A549 (cell line): ENCODE measurements at regions not wholly inside any gene's neighbourhood (a gene's known extent, or its start where the extent isn't known, plus 50 kb on each side); places are given as distances from the start of the nearest gene placed in this dataset.

ENCODE experiments used
- ATAC-seq, 2 experiments: fragments of 200-7000 bp in 1 of 2; fragments of >200 bp in 1 of 2; cut with Nextera tagmentation in 1 of 2; cut with Tn5 transposase in 1 of 2; 3 replicates each; pipeline versions ENCODE4 v1.8.0 to v1.9.1; 2018 to 2020; ENCODE audit warnings: mild to moderate bottlenecking in 1 of 2, moderate library complexity in 1 of 2
- CTCF ChIA-PET: fragments of 300-600 bp; sonication (Branson Sonifier 250); formaldehyde crosslinking; extraction: SDS; loops from one replicate; lab custom pipeline; 2021; ENCODE audit warnings: antibody characterized with exemption, inconsistent platforms; lab: Yijun Ruan, JAX
- POLR2A ChIA-PET: fragments of 350-600 bp; formaldehyde crosslinking; extraction: SDS; loops from one replicate; lab custom pipeline; 2021; ENCODE audit warnings: antibody characterized with exemption, inconsistent platforms; lab: Yijun Ruan, JAX
- DNase-seq, 2 experiments: peaks; one replicate each; pipeline versions ENCODE4 v3.0.0 to v3.0.0-alpha.2; 2011 to 2016; ENCODE audit warnings: low read depth in 1 of 2, low spot score in 1 of 2
- FAIRE-seq: peaks from 2 replicates; lab custom pipeline; 2011; peaks lifted over from hg19 to GRCh38; lab: Jason Lieb, UNC
- H3K27ac ChIP-seq, 2 experiments: fragments of >200 bp; sonication (Bioruptor Twin); formaldehyde crosslinking; 3 replicates each; pipeline ENCODE4 v1.5.1; 2016 to 2017
- H3K4me1 ChIP-seq: fragments of >200 bp; sonication (Bioruptor Twin); formaldehyde crosslinking; 3 replicates; pipeline ENCODE4 v1.6.1; 2016
- H3K4me2 ChIP-seq: fragments of >200 bp; sonication (Bioruptor Twin); formaldehyde crosslinking; 3 replicates; pipeline ENCODE4 v1.6.1; 2016
- H3K4me3 ChIP-seq: fragments of >200 bp; sonication (Bioruptor Twin); formaldehyde crosslinking; 3 replicates; pipeline ENCODE4 v1.5.1; 2016
- H3K9me3 ChIP-seq: fragments of >200 bp; sonication (Bioruptor Twin); formaldehyde crosslinking; 3 replicates; pipeline ENCODE4 v1.6.1; 2016
- CBX2 ChIP-seq: fragments of 200-600 bp; sonication (generic); IDR thresholded peaks from 2 replicates; pipeline ENCODE4 v1.6.1; 2016; ENCODE audit warnings: low read depth, mild to moderate bottlenecking, borderline replicate concordance
- EHMT2 ChIP-seq: fragments of 200-600 bp; sonication (generic); IDR thresholded peaks from 2 replicates; pipeline ENCODE4 v1.6.1; 2016; ENCODE audit warnings: antibody characterized with exemption, low read depth, mild to moderate bottlenecking, moderate library complexity
- ELK1 ChIP-seq: fragments of 150-350 bp; IDR thresholded peaks from 2 replicates; pipeline ENCODE4 v1.6.1; 2014; ENCODE audit warnings: low read depth, mild to moderate bottlenecking, low read length
- FOSL2 ChIP-seq, 2 experiments: fragments of 450-650 bp in 1 of 2; fragments of >200 bp in 1 of 2; sonication (Bioruptor Twin) in 1 of 2; formaldehyde crosslinking; IDR thresholded peaks; 2 replicates each; pipeline versions ENCODE4 v1.5.0 to v1.6.1; 2016 to 2020; ENCODE audit warnings: mild to moderate bottlenecking in 1 of 2, moderate library complexity in 1 of 2
- FOXS1 ChIP-seq: fragments of 250-450 bp; sonication (Bioruptor Pico); IDR thresholded peaks from 2 replicates; pipeline ENCODE4 v1.5.0; 2020; ENCODE audit warnings: mild to moderate bottlenecking, moderate library complexity
- HOXB13 ChIP-seq: fragments of 250-450 bp; sonication (Bioruptor Pico); IDR thresholded peaks from 2 replicates; pipeline ENCODE4 v1.5.0; 2020; ENCODE audit warnings: low read depth, mild to moderate bottlenecking, moderate library complexity
- JUN ChIP-seq, 2 experiments: fragments of >200 bp; sonication (Bioruptor Twin); formaldehyde crosslinking; IDR thresholded peaks; 2 replicates in 1 of 2; 3 replicates in 1 of 2; pipeline ENCODE4 v1.6.1; 2016 to 2017
- JUNB ChIP-seq: fragments of >200 bp; sonication (Bioruptor Twin); formaldehyde crosslinking; IDR thresholded peaks from 2 replicates; pipeline ENCODE4 v1.6.1; 2016
- KDM5A ChIP-seq: fragments of 200-600 bp; sonication (generic); IDR thresholded peaks from 2 replicates; pipeline ENCODE4 v1.6.1; 2016; ENCODE audit warnings: antibody characterized with exemption, mild to moderate bottlenecking
- MAFK ChIP-seq: fragments of 450-650 bp; IDR thresholded peaks from 2 replicates; pipeline ENCODE4 v1.6.1; 2014; ENCODE audit not compliant: partially characterized antibody
- MAX ChIP-seq: IDR thresholded peaks from 2 replicates; pipeline ENCODE4 v1.6.1; 2012
- MAZ ChIP-seq: fragments of 150-350 bp; IDR thresholded peaks from 2 replicates; pipeline ENCODE4 v1.6.1; 2014; ENCODE audit warnings: antibody characterized with exemption, low read depth, low read length, borderline replicate concordance
- NR3C1 ChIP-seq: fragments of >200 bp; sonication (Bioruptor Twin); formaldehyde crosslinking; IDR thresholded peaks from 3 replicates; pipeline ENCODE4 v1.6.1; 2017
- POLR2A ChIP-seq: IDR thresholded peaks from 2 replicates; pipeline ENCODE4 v1.6.1; 2012; ENCODE audit warnings: mild to moderate bottlenecking, low read length
- RAD21 ChIP-seq, 2 experiments: fragments of >200 bp in 1 of 2; sonication (Bioruptor Twin) in 1 of 2; formaldehyde crosslinking in 1 of 2; IDR thresholded peaks in 1 of 2; conservative IDR thresholded peaks in 1 of 2; 2 replicates in 1 of 2; 3 replicates in 1 of 2; pipeline ENCODE4 v1.6.1; 2012 to 2018; ENCODE audit warnings: inconsistent platforms in 1 of 2
- REST ChIP-seq: fragments of 200-600 bp; sonication (generic); IDR thresholded peaks from 2 replicates; pipeline ENCODE4 v1.6.1; 2016; ENCODE audit warnings: antibody characterized with exemption, mild to moderate bottlenecking, moderate library complexity
- SMC3 ChIP-seq: fragments of >200 bp; sonication (Bioruptor Twin); formaldehyde crosslinking; IDR thresholded peaks from 3 replicates; pipeline ENCODE4 v1.6.1; 2018; ENCODE audit warnings: inconsistent platforms
- TFCP2L1 ChIP-seq: fragments of 250-450 bp; sonication (Bioruptor Pico); IDR thresholded peaks from 2 replicates; pipeline ENCODE4 v1.5.0; 2021; ENCODE audit warnings: mild to moderate bottlenecking
- TP53 ChIP-seq: fragments of 250-450 bp; sonication (Bioruptor Pico); IDR thresholded peaks from 2 replicates; pipeline ENCODE4 v1.5.0; 2021; ENCODE audit warnings: mild to moderate bottlenecking, moderate library complexity
- USF2 ChIP-seq: fragments of 450-650 bp; IDR thresholded peaks from 2 replicates; pipeline ENCODE4 v1.6.1; 2014; ENCODE audit warnings: antibody characterized with exemption
- ZC3H11A ChIP-seq: fragments of 450-650 bp; IDR thresholded peaks from 2 replicates; pipeline ENCODE4 v1.6.1; 2014; ENCODE audit warnings: antibody characterized with exemption, mild to moderate bottlenecking
- ZFP36 ChIP-seq: fragments of 450-650 bp; IDR thresholded peaks from 2 replicates; pipeline ENCODE4 v1.6.1; 2014; ENCODE audit warnings: borderline replicate concordance; ENCODE audit not compliant: partially characterized antibody
- ZSCAN20 ChIP-seq: fragments of 250-450 bp; sonication (Bioruptor Pico); IDR thresholded peaks from 2 replicates; pipeline ENCODE4 v1.8.0; 2022; ENCODE audit warnings: mild to moderate bottlenecking, moderate library complexity
- WGBS: methylation state at CpG from one replicate; pipeline ENCODE4 v1.1.6; 2017; ENCODE audit errors: missing lambda C conversion rate; 5-methylcytosine and 5-hydroxymethylcytosine counted together
- TF ChIP-seq, protein P1 (sequence below): fragments of 250-450 bp; sonication (Bioruptor Pico); IDR thresholded peaks from 2 replicates; pipeline ENCODE4 v1.5.0; 2020; ENCODE audit warnings: low read depth, mild to moderate bottlenecking, moderate library complexity

DNA sequence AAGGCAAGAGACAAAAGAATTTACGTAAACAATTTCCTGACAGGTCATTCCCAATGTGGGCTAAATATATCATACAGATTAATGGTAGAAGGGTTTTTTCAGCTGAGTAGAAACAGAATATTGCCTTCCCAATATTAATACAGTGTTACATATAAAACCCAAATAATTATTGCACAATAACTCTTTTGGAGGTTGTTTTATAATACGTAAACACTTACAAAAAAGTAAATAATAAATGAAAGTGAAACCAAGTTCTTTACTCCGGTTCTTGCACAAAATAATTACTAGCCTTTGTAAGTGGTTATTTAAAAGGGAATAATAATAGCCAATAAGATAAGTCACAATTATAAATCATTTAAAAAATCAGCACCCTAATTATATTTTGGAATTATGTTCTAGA, 118.6 kb upstream of the SSTR1 start:
- ChIA-PET CTCF (no interaction called here), POLR2A (no interaction called here)
- FAIRE-seq (no peak), ATAC-seq (no peak), DNase-seq (no peak)
- no peaks in the 10 kb centered on the region for H3K4me1 ChIP-seq
- H3K4me2 ChIP-seq = peak overlapping the region; percentile 41; the same call in 2 of the 3 replicates
- H3K27ac ChIP-seq = no peak overlapping the region
- no peak for TF ChIP-seq SMC3
- no peak for TF ChIP-seq CBX2
- TF ChIP-seq POLR2A = no peak
- no peak for TF ChIP-seq RAD21 (conservative IDR thresholded peaks at IDR 0.05 in 1 of 2, IDR thresholded peaks at IDR 0.05 in 1 of 2)
- no peak for TF ChIP-seq HOXB13 (CRISPR knock-in tag)
- TF ChIP-seq EHMT2 = no peak
- TF ChIP-seq MAFK = no peak
- no peak for TF ChIP-seq MAX
- no peak for TF ChIP-seq MAZ
- no peak for TF ChIP-seq ELK1
- H3K9me3 ChIP-seq = no peaks in the 10 kb centered on the region
- no peak overlapping the region for H3K4me3 ChIP-seq
- 24% methylated on average over 3 of the region's 3 CpGs for WGBS

- no peak overlapping the region for H3K4me3 ChIP-seq
- FAIRE-seq = no peak
- no peak for DNase-seq
- no peak overlapping the region for H3K27ac ChIP-seq
- ATAC-seq = no peak
- no peak overlapping the region for H3K4me2 ChIP-seq
- no peaks in the 10 kb centered on the region for H3K4me1 ChIP-seq
- TF ChIP-seq JUN (IDR thresholded peaks at IDR 0.05) = no peak
- TF ChIP-seq FOSL2 (IDR thresholded peaks at IDR 0.05) = no peak
- no peak for TF ChIP-seq FOSL2 (CRISPR knock-in tag; IDR thresholded peaks at IDR 0.05)
- TF ChIP-seq ZFP36 = no peak
- no peak for TF ChIP-seq REST
- no peak for TF ChIP-seq TP53 (CRISPR knock-in tag)
- no peak for TF ChIP-seq FOXS1 (CRISPR knock-in tag)
- no peak for TF ChIP-seq ZC3H11A
- TF ChIP-seq, protein P1, sequence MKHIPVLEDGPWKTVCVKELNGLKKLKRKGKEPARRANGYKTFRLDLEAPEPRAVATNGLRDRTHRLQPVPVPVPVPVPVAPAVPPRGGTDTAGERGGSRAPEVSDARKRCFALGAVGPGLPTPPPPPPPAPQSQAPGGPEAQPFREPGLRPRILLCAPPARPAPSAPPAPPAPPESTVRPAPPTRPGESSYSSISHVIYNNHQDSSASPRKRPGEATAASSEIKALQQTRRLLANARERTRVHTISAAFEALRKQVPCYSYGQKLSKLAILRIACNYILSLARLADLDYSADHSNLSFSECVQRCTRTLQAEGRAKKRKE (CRISPR knock-in tag) = no peak
- no peak for TF ChIP-seq KDM5A
- no peak for TF ChIP-seq TFCP2L1 (CRISPR knock-in tag)
- TF ChIP-seq ZSCAN20 (CRISPR knock-in tag) = no peak
- no peak for TF ChIP-seq JUNB
- no peak for TF ChIP-seq USF2
- no peak for TF ChIP-seq NR3C1
- CTCF ChIA-PET = no interaction called here
- WGBS = 14% methylated on average over 3 of the region's 3 CpGs
- no peaks in the 10 kb centered on the region for H3K9me3 ChIP-seq
- POLR2A ChIA-PET = no interaction called here
Observed at GRCh38 chr14:38090506-38090905, 117.2 kb upstream of the SSTR1 start.
